ENCODE measurements at regions not wholly inside any gene's neighbourhood (a gene's known extent, or its start where the extent isn't known, plus 50 kb on each side); places are given as distances from the start of the nearest gene placed in this dataset.

DNA sequence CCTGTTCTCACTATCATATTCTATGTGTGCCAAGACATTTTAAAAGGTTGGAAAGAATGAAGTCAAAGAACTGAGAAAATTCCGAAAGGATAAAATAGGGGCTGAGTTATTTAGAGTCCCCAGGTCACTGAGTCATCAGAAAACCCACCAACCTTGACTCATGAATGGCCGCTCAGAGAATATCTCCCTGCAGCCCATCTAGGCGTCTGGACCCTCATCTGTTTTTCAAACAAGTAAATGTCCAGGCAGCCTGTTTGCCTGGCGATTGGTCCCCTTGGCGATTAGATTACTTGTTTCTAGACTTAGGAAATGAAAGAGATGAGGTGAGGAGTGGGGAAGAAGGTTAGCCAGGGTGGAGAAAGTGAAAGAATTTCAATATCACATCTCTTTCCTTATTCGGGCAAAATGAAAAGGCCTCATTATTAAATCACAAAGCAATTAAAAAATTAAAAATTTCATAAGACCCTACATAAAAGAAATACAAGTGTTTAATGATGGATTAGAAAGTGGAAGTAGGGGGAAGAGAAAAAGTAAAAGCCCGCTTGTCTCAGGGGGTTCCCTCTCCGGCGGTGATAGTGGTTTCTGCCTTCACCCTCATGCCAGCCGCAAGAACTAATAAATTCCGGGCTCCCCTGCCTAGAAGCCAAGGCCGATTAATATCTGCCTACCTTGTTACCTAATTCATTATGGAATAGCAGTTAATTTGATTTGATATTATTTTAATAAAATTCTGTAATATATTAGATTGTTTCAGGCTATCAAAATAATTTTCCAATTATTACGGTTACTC is 415.9 kb downstream of the BCL11B start:
- H2BK20ac ChIP-seq (ENCODE audit: low read depth, low read length): no peak overlapping the region
- ATAC-seq (ENCODE audit: low read depth): no peak
- ChIA-PET CTCF (no interaction called here), POLR2A (ENCODE audit: unreplicated experiment) (no interaction called here)
- H3K4me3 ChIP-seq (ENCODE audit: insufficient read depth, low read depth, low read length): no peak overlapping the region
- no peak overlapping the region for H4K91ac ChIP-seq (ENCODE audit: insufficient read depth, low read depth, low read length)
- H3K9me3 ChIP-seq (ENCODE audit: control insufficient read depth, insufficient read depth, low read length): peaks cover 57% of the 10 kb centered on the region
- no peak overlapping the region for H4K8ac ChIP-seq (ENCODE audit: low read depth in 2 of 2, low read length in 2 of 2)
- H3K4me2 ChIP-seq (ENCODE audit: low read depth, low read length): no peak overlapping the region
- H2AFZ ChIP-seq (replicated peaks; ENCODE audit: low read length, poor library complexity): no peak overlapping the region
- H3K27me3 ChIP-seq (ENCODE audit: control insufficient read depth, insufficient read depth, low read length): no peaks in the 10 kb centered on the region
- H2BK120ac ChIP-seq (ENCODE audit: low read depth, low read length): no peak overlapping the region
- intact Hi-C loops (cut with micrococcal nuclease) (no loop called here), dilution Hi-C loops (cut with HindIII; ENCODE audit: low sequenced_read_pairs, unreplicated experiment) (no loop called here), in situ Hi-C loops (cut with MboI; ENCODE audit: low sequenced_read_pairs) (no loop called here)
- H3K18ac ChIP-seq (ENCODE audit: low read depth, low read length): no peak overlapping the region
- H3K9ac ChIP-seq (ENCODE audit: low read depth, low read length): no peak overlapping the region
- no peaks in the 10 kb centered on the region for H3K36me3 ChIP-seq (ENCODE audit: control insufficient read depth, insufficient read depth, low read length)
- H2AK9ac ChIP-seq (replicated peaks; ENCODE audit: low read depth, low read length, poor library complexity): no peak overlapping the region
- H3K79me1 ChIP-seq (ENCODE audit: low read depth in 1 of 2, low read length in 2 of 2): no peaks in the 10 kb centered on the region
- no peak overlapping the region for H3K56ac ChIP-seq (ENCODE audit: extremely low read depth, insufficient read depth, low read length)
- no peak overlapping the region for H3K23ac ChIP-seq (ENCODE audit: low read depth, low read length)
- no peak for DNase-seq
- no peak overlapping the region for H2BK5ac ChIP-seq (ENCODE audit: low read depth, low read length, poor library complexity, severe bottlenecking)
- no peak overlapping the region for H2AK5ac ChIP-seq (ENCODE audit: low read depth, low read length)
- H4K20me1 ChIP-seq (ENCODE audit: insufficient read depth, low read length): no peaks in the 10 kb centered on the region
- WGBS, 2 experiments (ENCODE audit: extremely low coverage in 2 of 2, insufficient read length in 1 of 2): 33% methylated on average over 1 of the region's 13 CpGs; no CpG with 5 or more reads in 1 of the 2 experiments
- no peaks in the 10 kb centered on the region for H3K4me1 ChIP-seq (ENCODE audit: control insufficient read depth, insufficient read depth, low read length)
- no peak overlapping the region for H3K4ac ChIP-seq (ENCODE audit: low read depth, low read length)
- TF ChIP-seq MXI1 (IDR thresholded peaks at IDR 0.05; ENCODE audit: borderline replicate concordance, low read depth, low read length) (no peak), RCOR1 (IDR thresholded peaks at IDR 0.05; ENCODE audit: insufficient replicate concordance, low read length) (no peak), RFX5 (IDR thresholded peaks at IDR 0.05; ENCODE audit: low read depth, low read length) (no peak), FOS (IDR thresholded peaks at IDR 0.05; ENCODE audit: low read depth, low read length) (no peak), MAZ (IDR thresholded peaks at IDR 0.05; ENCODE audit: borderline replicate concordance, low read depth, low read length) (no peak), MAFK (IDR thresholded peaks at IDR 0.05; ENCODE audit: low read depth, low read length) (no peak), BHLHE40 (IDR thresholded peaks at IDR 0.05; ENCODE audit: low read depth, low read length) (no peak), POLR2A (IDR thresholded peaks at IDR 0.05; ENCODE audit: low read depth, low read length) (no peak), CEBPB (IDR thresholded peaks at IDR 0.05; ENCODE audit: low read depth, low read length) (no peak)
- TF ChIP-seq, protein P1, sequence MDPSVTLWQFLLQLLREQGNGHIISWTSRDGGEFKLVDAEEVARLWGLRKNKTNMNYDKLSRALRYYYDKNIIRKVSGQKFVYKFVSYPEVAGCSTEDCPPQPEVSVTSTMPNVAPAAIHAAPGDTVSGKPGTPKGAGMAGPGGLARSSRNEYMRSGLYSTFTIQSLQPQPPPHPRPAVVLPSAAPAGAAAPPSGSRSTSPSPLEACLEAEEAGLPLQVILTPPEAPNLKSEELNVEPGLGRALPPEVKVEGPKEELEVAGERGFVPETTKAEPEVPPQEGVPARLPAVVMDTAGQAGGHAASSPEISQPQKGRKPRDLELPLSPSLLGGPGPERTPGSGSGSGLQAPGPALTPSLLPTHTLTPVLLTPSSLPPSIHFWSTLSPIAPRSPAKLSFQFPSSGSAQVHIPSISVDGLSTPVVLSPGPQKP (IDR thresholded peaks at IDR 0.05; ENCODE audit: borderline replicate concordance, low read depth, low read length): no peak
- TF ChIP-seq, protein P2, sequence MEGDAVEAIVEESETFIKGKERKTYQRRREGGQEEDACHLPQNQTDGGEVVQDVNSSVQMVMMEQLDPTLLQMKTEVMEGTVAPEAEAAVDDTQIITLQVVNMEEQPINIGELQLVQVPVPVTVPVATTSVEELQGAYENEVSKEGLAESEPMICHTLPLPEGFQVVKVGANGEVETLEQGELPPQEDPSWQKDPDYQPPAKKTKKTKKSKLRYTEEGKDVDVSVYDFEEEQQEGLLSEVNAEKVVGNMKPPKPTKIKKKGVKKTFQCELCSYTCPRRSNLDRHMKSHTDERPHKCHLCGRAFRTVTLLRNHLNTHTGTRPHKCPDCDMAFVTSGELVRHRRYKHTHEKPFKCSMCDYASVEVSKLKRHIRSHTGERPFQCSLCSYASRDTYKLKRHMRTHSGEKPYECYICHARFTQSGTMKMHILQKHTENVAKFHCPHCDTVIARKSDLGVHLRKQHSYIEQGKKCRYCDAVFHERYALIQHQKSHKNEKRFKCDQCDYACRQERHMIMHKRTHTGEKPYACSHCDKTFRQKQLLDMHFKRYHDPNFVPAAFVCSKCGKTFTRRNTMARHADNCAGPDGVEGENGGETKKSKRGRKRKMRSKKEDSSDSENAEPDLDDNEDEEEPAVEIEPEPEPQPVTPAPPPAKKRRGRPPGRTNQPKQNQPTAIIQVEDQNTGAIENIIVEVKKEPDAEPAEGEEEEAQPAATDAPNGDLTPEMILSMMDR (conservative IDR thresholded peaks at IDR 0.05; ENCODE audit: low read depth, low read length): no peak
- no peak overlapping the region for H4K5ac ChIP-seq (ENCODE audit: low read depth, low read length)
- H3K27ac ChIP-seq (ENCODE audit: insufficient read depth, low read length): no peak overlapping the region
- no peak overlapping the region for H3K14ac ChIP-seq (replicated peaks; ENCODE audit: low read depth, low read length)
- H3K9me1 ChIP-seq (ENCODE audit: insufficient read depth, low read length): no peaks in the 10 kb centered on the region
- no TSS peak for BruUV-seq (replicated peaks)
- H2BK15ac ChIP-seq (ENCODE audit: low read depth, low read length): no peak overlapping the region

Measured in IMR-90 (cell line).